HG02610 (cell line): ENCODE measurements at regions not wholly inside any gene's neighbourhood (a gene's known extent, or its start where the extent isn't known, plus 50 kb on each side); places are given as distances from the start of the nearest gene placed in this dataset.

Experiments used
- ATAC-seq: cut with Tn5 transposase; IDR thresholded peaks from one replicate; pipeline ENCODE4 v1.9.1; 2021; ENCODE audit warnings: mild to moderate bottlenecking, moderate library complexity; ENCODE audit not compliant: unreplicated experiment

GRCh38 chr14:25552826-25553225, 502.9 kb upstream of the STXBP6 start:
- ATAC-seq: no peak

GRCh38 chr14:25551674-25552073, 501.7 kb upstream of the STXBP6 start:
- no peak for ATAC-seq

GRCh38 chr14:25546826-25547225, 496.9 kb upstream of the STXBP6 start:
- ATAC-seq: no peak

GRCh38 chr14:25537846-25538455, 488.0 kb upstream of the STXBP6 start:
- peak; percentile 48 for ATAC-seq

GRCh38 chr14:25526290-25526689, 476.3 kb upstream of the STXBP6 start:
- ATAC-seq: no peak

GRCh38 chr14:25522926-25523325, 473.0 kb upstream of the STXBP6 start:
- no peak for ATAC-seq

- ATAC-seq: no peak
These were observed 472.2 kb upstream of the STXBP6 start for GRCh38 chr14:25522116-25522515.

- ATAC-seq: no peak
These were observed 471.7 kb upstream of the STXBP6 start for GRCh38 chr14:25521616-25522015.

GRCh38 chr14:25520821-25521220, 470.9 kb upstream of the STXBP6 start:
- no peak for ATAC-seq

GRCh38 chr14:25518364-25518763, 468.4 kb upstream of the STXBP6 start:
- no peak for ATAC-seq

- no peak for ATAC-seq
These were observed 466.9 kb upstream of the STXBP6 start for GRCh38 chr14:25516838-25517237.

GRCh38 chr14:25508845-25509244, 458.9 kb upstream of the STXBP6 start:
- ATAC-seq: no peak

GRCh38 chr14:25501749-25502148, 451.8 kb upstream of the STXBP6 start:
- ATAC-seq: no peak

GRCh38 chr14:25488961-25489360, 439.0 kb upstream of the STXBP6 start:
- no peak for ATAC-seq

GRCh38 chr14:25485381-25485780, 435.4 kb upstream of the STXBP6 start:
- no peak for ATAC-seq

- ATAC-seq: no peak
These were observed 435.0 kb upstream of the STXBP6 start for GRCh38 chr14:25484906-25485305.

GRCh38 chr14:25484235-25484634, 434.3 kb upstream of the STXBP6 start:
- ATAC-seq: no peak

GRCh38 chr14:25477316-25478098, 427.6 kb upstream of the STXBP6 start:
- no peak for ATAC-seq

GRCh38 chr14:25472700-25473099, 422.8 kb upstream of the STXBP6 start:
- no peak for ATAC-seq

GRCh38 chr14:25464772-25465171, 414.8 kb upstream of the STXBP6 start:
- no peak for ATAC-seq

- no peak for ATAC-seq
These were observed 414.1 kb upstream of the STXBP6 start for GRCh38 chr14:25464078-25464477.

GRCh38 chr14:25463480-25463879, 413.5 kb upstream of the STXBP6 start:
- ATAC-seq: no peak

GRCh38 chr14:25461780-25462179, 411.8 kb upstream of the STXBP6 start:
- ATAC-seq: no peak
